ENCODE measurements at regions not wholly inside any gene's neighbourhood (a gene's known extent, or its start where the extent isn't known, plus 50 kb on each side); places are given as distances from the start of the nearest gene placed in this dataset.
"Not testable (repeated sequence)": the region's sequence is repeated elsewhere in the genome, so short reads cannot be mapped to it uniquely, and the experiment has no call there.

DNA sequence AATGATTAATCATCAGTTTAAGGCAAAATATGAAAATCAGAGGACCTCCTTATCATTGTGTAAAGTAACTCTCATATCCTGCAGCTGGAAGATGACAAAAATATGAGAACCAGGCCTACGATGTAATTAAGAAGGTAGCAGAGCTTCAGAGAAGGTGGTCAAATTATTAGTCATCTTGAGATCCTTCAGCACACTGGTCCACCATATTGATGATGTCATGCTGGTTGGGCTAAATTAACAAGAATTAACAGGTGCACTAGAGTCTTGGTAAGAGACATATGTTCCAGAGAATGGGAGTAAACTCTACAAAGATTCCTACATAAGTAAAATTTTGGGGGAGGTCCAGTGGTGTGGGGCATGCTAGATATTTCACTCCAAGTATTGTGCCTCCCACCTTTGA, 112.8 kb downstream of the OTOR start:
- no peak for TF ChIP-seq CTCF (IDR thresholded peaks at IDR 0.05; ENCODE audit: low read depth, low read length, missing control alignments)
- no peak overlapping the region for H3K4me3 ChIP-seq (ENCODE audit: low read depth, low read length)
- DNase-seq (ENCODE audit: low read depth): no peak
- in situ Hi-C loops (cut with HindIII; ENCODE audit: low sequenced_read_pairs): no loop called here

- in situ Hi-C loops (cut with HindIII; ENCODE audit: low sequenced_read_pairs): no loop called here
- TF ChIP-seq CTCF (IDR thresholded peaks at IDR 0.05; ENCODE audit: low read depth, low read length, missing control alignments): no peak
- DNase-seq (ENCODE audit: low read depth): no peak
- no peak overlapping the region for H3K4me3 ChIP-seq (ENCODE audit: low read depth, low read length)
Observed at GRCh38 chr20:16861708-16862107, 113.5 kb downstream of the OTOR start.

DNA sequence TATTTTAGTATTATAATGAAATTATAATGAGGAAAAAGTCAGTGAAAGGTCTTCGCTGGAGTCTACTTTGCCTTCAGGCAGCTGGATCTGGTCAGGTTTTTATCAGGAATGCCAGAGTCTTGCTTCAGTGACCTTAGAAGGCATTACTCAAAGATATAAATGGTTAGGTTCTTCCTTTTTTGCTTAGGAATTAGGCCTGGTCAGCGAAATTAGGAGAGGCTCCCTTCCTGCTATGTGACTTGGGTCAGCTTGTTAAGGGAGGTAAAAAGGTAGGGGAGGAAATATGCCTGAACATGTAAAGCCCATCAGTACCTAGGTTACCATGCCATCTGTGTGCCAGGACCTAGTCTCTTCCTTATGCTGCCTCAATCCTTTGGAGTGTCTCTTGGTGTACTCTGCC, 115.1 kb downstream of the OTOR start:
- in situ Hi-C loops (cut with HindIII; ENCODE audit: low sequenced_read_pairs): no loop called here
- DNase-seq (ENCODE audit: low read depth): no peak
- no peak for TF ChIP-seq CTCF (IDR thresholded peaks at IDR 0.05; ENCODE audit: low read depth, low read length, missing control alignments)
- no peak overlapping the region for H3K4me3 ChIP-seq (ENCODE audit: low read depth, low read length)

DNA sequence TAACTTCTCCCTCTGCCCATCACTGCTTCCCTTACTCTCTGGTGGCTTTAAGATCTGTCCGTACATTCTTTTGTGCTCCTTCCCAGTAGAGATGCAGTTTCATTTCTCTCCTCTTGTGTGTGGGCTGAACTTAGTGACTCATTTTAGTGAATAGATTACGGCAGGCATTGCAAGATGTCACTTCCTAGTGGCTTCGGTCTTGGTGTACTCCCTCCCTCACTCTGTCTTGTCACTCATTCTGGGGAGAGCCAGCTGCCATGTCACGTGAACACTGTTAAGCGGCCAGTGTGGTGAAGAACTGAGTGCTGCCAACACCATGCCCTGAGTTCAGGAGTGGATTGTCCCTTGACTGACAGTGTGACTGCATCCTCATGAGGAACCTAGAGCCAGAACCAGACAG, 115.9 kb downstream of the OTOR start:
- DNase-seq (ENCODE audit: low read depth): no peak
- in situ Hi-C loops (cut with HindIII; ENCODE audit: low sequenced_read_pairs): no loop called here
- H3K4me3 ChIP-seq (ENCODE audit: low read depth, low read length): no peak overlapping the region
- TF ChIP-seq CTCF (IDR thresholded peaks at IDR 0.05; ENCODE audit: low read depth, low read length, missing control alignments): no peak

DNA sequence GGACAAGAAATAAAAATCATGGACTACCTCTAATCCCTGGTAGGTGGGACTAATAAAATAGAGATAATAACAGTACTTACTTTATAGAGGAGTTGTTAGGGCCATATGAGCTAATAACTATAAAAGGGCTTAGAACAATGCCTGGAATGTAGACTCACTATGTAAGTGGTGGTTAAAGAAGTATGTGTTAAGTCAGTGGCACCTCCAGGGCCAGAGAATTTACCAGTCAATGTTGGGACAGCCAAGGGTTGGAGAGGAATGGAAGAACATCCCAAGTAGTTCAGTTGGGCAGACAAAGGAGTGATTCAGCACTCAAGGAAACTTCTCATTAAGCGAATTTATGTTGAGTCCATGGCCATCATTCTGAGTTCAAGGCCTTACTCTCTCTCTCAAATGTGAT, 116.8 kb downstream of the OTOR start:
- TF ChIP-seq CTCF (IDR thresholded peaks at IDR 0.05; ENCODE audit: low read depth, low read length, missing control alignments): no peak
- in situ Hi-C loops (cut with HindIII; ENCODE audit: low sequenced_read_pairs): no loop called here
- no peak overlapping the region for H3K4me3 ChIP-seq (ENCODE audit: low read depth, low read length)
- DNase-seq (ENCODE audit: low read depth): no peak

DNA sequence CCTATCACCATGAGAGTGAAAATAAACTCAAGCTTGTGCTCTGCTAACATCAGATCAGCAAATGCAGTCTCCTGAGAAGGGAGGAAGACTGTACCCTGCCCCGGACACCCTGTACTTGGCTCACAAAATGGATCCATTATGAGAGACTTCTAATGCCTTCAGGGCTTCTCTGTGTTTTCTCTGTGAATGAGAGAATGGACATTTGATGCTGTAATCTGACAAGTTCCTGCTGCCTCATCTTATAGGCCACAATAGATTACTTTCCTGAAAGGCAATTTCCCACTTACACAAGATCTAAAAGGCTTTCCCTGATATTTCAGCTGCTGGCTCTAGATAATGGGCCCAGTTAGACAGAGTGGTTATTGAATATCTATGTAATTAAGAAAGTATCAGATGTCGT, 117.2 kb downstream of the OTOR start:
- in situ Hi-C loops (cut with HindIII; ENCODE audit: low sequenced_read_pairs): no loop called here
- DNase-seq (ENCODE audit: low read depth): no peak
- no peak for TF ChIP-seq CTCF (IDR thresholded peaks at IDR 0.05; ENCODE audit: low read depth, low read length, missing control alignments)
- no peak overlapping the region for H3K4me3 ChIP-seq (ENCODE audit: low read depth, low read length)

DNA sequence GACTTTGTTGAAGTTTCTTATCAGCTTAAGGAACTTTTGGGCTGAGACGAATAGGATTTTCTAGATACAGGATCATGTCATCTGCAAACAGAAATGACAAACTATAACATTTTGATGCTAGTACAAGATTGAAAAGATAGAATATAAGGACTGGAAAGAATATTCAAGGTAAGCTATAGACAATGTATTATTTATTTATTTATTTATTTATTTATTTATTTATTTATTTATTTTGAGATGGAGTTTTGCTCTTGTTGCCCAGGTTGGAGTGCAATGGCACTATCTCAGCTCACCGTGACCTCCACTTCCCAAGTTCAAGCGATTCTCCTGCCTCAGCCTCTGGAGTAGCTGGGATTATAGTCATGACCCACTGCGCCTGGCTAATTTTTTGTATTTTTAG, 125.0 kb downstream of the OTOR start:
- in situ Hi-C loops (cut with HindIII; ENCODE audit: low sequenced_read_pairs): not testable (repeated sequence)

More for the DNA sequence above, 125.0 kb downstream of the OTOR start:
- not testable (repeated sequence) for H3K4me3 ChIP-seq (ENCODE audit: low read depth, low read length); DNase-seq (ENCODE audit: low read depth)
